Vagina (tissue), 2 donors: ENCODE measurements at regions not wholly inside any gene's neighbourhood (a gene's known extent, or its start where the extent isn't known, plus 50 kb on each side); places are given as distances from the start of the nearest gene placed in this dataset.

Experiments
- DNase-seq, 2 donors: peaks; one replicate each; pipeline ENCODE4 v3.0.0-alpha.2; 2017; ENCODE audit errors: extremely low spot score in 2 of 2
- H3K27ac ChIP-seq: fragments of 200-600 bp; sonication (generic); one replicate; pipeline ENCODE4 v1.5.1; 2019
- H3K27me3 ChIP-seq: fragments of 200-600 bp; sonication (generic); one replicate; pipeline ENCODE4 v1.5.1; 2019
- H3K36me3 ChIP-seq, 2 donors: fragments of 200-600 bp; sonication (generic); one replicate each; pipeline ENCODE4 v1.5.1; 2017 to 2019
- H3K4me1 ChIP-seq: fragments of 200-600 bp; sonication (generic); one replicate; pipeline ENCODE4 v1.5.1; 2019
- H3K4me3 ChIP-seq, 2 donors: fragments of 200-600 bp; sonication (generic); 1 replicate in 1 of 2; 2 replicates in 1 of 2; pipeline ENCODE4 v1.5.1; 2016 to 2019
- H3K9me3 ChIP-seq: fragments of 200-600 bp; sonication (generic); one replicate; pipeline ENCODE4 v1.5.1; 2019
- CTCF ChIP-seq, 3 experiments: fragments of 450-650 bp in 2 of 3; fragments of 200-600 bp in 1 of 3; sonication (generic) in 1 of 3; IDR thresholded peaks; one replicate each; pipeline ENCODE4 v1.5.1; 2017 to 2019; ENCODE audit warnings: antibody characterized with exemption in 3 of 3, mild to moderate bottlenecking in 2 of 3, moderate library complexity in 2 of 3
- POLR2A ChIP-seq, 2 donors: fragments of 450-650 bp; IDR thresholded peaks; one replicate each; pipeline ENCODE4 v1.6.1; 2017; ENCODE audit warnings: antibody characterized with exemption in 2 of 2, mild to moderate bottlenecking in 2 of 2, moderate library complexity in 2 of 2
- POLR2AphosphoS5 ChIP-seq, 2 donors: sonication (generic); formaldehyde crosslinking; IDR thresholded peaks; one replicate each; pipeline ENCODE4 v1.9.0; 2017; ENCODE audit warnings: antibody characterized with exemption in 2 of 2, mild to moderate bottlenecking in 2 of 2, low read depth in 1 of 2; ENCODE audit not compliant: insufficient read depth in 1 of 2
- intact Hi-C: fragments of 100-400 bp; cut with DNase I; formaldehyde crosslinking; loops from one replicate; pipeline ENCODE4 v1.15.1; 2023

- Histone ChIP-seq H3K4me3 (no peak overlapping the region), H3K9me3 (no peaks in the 10 kb centered on the region), H3K4me1 (no peaks in the 10 kb centered on the region), H3K27ac (no peak overlapping the region), H3K27me3 (no peaks in the 10 kb centered on the region), H3K36me3 (no peaks in the 10 kb centered on the region)
- no peak for DNase-seq
- TF ChIP-seq POLR2AphosphoS5 (IDR thresholded peaks at IDR 0.05; ENCODE audit: insufficient read depth in 1 of 2, low read depth in 1 of 2) = no peak
- TF ChIP-seq CTCF (IDR thresholded peaks at IDR 0.05) = no peak
- TF ChIP-seq POLR2A (IDR thresholded peaks at IDR 0.05) = no peak
- intact Hi-C loops = loop anchor here (10.0 kb wide), 1 partner anchor 863 kb away; no protein-coding TSS in a partner anchor
Measured at GRCh38 chr13:108527844-108528243, 101.6 kb upstream of the MYO16 start.

- intact Hi-C loops = loop anchor here (10.0 kb wide), 1 partner anchor 864 kb away; no protein-coding TSS in a partner anchor
- TF ChIP-seq CTCF (IDR thresholded peaks at IDR 0.05) (no peak), POLR2AphosphoS5 (IDR thresholded peaks at IDR 0.05; ENCODE audit: insufficient read depth in 1 of 2, low read depth in 1 of 2) (no peak), POLR2A (IDR thresholded peaks at IDR 0.05) (no peak)
Measured at GRCh38 chr13:108528303-108528702, 101.1 kb upstream of the MYO16 start.

GRCh38 chr13:108533842-108534241, 95.6 kb upstream of the MYO16 start:
- no peak for TF ChIP-seq POLR2A (IDR thresholded peaks at IDR 0.05)
- no peak overlapping the region for H3K4me3 ChIP-seq
- intact Hi-C loops = no loop called here
- H3K27ac ChIP-seq = no peak overlapping the region
- H3K27me3 ChIP-seq = no peaks in the 10 kb centered on the region
- no peaks in the 10 kb centered on the region for H3K9me3 ChIP-seq
- DNase-seq = no peak
- no peaks in the 10 kb centered on the region for H3K36me3 ChIP-seq
- no peaks in the 10 kb centered on the region for H3K4me1 ChIP-seq

More at GRCh38 chr13:108528303-108528702, 101.1 kb upstream of the MYO16 start:
- Histone ChIP-seq H3K9me3 (no peaks in the 10 kb centered on the region), H3K27me3 (no peaks in the 10 kb centered on the region), H3K27ac (no peak overlapping the region), H3K4me1 (no peaks in the 10 kb centered on the region), H3K36me3 (no peaks in the 10 kb centered on the region), H3K4me3 (no peak overlapping the region)
- no peak for DNase-seq

- Histone ChIP-seq H3K27ac (no peak overlapping the region), H3K4me3 (no peak overlapping the region), H3K27me3 (no peaks in the 10 kb centered on the region), H3K9me3 (no peaks in the 10 kb centered on the region), H3K4me1 (no peaks in the 10 kb centered on the region), H3K36me3 (no peaks in the 10 kb centered on the region)
- TF ChIP-seq CTCF (IDR thresholded peaks at IDR 0.05) (no peak), POLR2A (IDR thresholded peaks at IDR 0.05) (no peak), POLR2AphosphoS5 (IDR thresholded peaks at IDR 0.05; ENCODE audit: insufficient read depth in 1 of 2, low read depth in 1 of 2) (no peak)
- intact Hi-C loops = no loop called here
- DNase-seq = no peak
Measured at GRCh38 chr13:108534728-108535127, 94.7 kb upstream of the MYO16 start.

GRCh38 chr13:108549934-108550333, 79.5 kb upstream of the MYO16 start:
- no peaks in the 10 kb centered on the region for H3K36me3 ChIP-seq
- H3K4me3 ChIP-seq = no peak overlapping the region

More at GRCh38 chr13:108549934-108550333, 79.5 kb upstream of the MYO16 start:
- intact Hi-C loops = loop anchor here (10.0 kb wide), 1 partner anchor 1325 kb away; no protein-coding TSS in a partner anchor
- H3K27me3 ChIP-seq = no peaks in the 10 kb centered on the region
- no peak overlapping the region for H3K27ac ChIP-seq
- TF ChIP-seq CTCF (IDR thresholded peaks at IDR 0.05) (no peak), POLR2AphosphoS5 (IDR thresholded peaks at IDR 0.05; ENCODE audit: insufficient read depth in 1 of 2, low read depth in 1 of 2) (no peak), POLR2A (IDR thresholded peaks at IDR 0.05) (no peak)
- H3K9me3 ChIP-seq = no peaks in the 10 kb centered on the region
- no peaks in the 10 kb centered on the region for H3K4me1 ChIP-seq
- DNase-seq = no peak
